ENCODE measurements at regions not wholly inside any gene's neighbourhood (a gene's known extent, or its start where the extent isn't known, plus 50 kb on each side); places are given as distances from the start of the nearest gene placed in this dataset.

DNA sequence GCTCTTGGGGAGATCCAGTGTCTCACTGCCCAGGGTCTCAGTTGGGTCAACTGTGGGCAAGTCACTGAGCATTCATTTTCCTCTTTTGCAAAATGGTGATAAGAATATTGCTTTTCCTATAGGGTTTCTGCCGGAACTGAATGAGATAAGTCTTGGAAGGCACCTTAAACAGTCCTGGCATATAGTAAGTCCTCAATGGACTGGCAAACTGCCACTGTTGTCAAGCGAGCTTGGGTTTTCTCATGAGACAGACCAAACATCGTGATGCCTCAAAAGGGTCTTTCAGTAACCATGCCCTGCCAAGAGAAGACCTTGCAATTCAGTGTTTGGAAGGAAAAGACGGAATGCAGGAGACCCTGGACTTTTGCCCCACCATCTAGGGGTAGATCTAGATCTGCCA is 251.5 kb downstream of the WDR11 start:
- DNase-seq = no peak

DNA sequence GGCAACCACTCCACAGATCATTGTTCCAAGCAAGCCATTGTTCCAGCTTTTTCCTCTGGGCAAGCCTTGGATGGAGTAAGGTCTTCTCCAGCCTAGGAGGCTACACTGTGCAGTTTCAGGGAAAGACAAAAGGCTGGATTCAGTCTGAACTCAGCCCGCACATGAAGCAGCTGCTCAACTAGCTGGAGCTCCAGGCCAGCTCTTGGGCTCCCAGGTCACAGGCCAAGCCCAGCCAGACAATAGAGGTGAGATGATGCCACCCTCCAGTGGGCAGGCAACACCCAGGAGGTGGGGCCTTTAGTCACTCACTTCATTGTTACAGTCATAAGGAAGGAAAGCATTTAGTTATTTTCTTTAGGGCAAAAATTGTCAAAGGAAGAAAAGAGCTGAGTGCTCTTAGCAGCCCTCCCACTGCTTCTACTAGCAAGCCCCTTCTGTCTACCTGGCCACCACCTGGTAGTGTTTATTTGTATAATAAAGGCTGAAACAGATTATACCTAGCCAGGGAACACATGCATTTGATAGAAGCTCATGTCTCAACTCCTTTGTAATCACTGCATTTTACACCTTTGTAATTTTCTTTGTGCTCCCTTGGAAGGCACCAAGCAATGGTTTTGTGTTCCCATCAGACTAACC is 253.4 kb downstream of the WDR11 start:
- no peak for DNase-seq

DNA sequence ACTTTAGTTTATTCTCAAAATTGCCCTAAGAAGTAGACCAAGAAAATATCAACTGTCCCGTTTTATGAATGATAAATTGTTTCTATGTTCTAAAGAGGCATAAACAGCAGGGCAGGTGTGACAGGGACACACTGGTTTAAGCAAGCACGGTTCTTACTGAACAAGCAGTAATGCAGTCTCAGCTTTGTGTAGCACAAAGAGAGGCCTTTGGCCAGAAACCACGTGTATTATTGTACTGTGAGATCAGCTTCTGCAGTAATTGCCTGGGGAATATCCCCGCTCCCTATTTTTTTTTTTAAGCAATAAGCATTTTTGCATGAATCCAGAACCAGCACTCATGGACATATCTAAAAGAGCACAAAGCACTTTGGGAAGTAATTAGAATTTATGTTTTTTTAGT is 255.4 kb downstream of the WDR11 start:
- DNase-seq = no peak

DNA sequence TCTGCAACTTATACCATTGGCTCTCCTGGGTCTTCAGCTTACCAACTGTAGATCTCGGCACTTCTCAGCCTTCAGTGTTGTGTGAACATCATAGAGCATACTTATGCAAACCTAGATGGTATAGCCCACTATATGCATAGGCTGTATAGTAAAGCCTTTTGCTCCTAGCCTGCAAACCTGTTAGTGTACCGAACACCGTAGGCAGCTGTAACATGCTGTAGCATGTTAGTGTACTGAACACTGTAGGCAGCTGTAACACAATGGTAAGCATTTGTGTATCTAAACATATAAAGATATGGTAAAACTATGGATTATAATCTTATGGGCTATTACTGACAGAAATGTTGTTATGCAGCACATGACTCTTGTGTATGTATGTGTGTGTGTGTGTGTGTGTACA is 256.9 kb downstream of the WDR11 start:
- DNase-seq = no peak

DNA sequence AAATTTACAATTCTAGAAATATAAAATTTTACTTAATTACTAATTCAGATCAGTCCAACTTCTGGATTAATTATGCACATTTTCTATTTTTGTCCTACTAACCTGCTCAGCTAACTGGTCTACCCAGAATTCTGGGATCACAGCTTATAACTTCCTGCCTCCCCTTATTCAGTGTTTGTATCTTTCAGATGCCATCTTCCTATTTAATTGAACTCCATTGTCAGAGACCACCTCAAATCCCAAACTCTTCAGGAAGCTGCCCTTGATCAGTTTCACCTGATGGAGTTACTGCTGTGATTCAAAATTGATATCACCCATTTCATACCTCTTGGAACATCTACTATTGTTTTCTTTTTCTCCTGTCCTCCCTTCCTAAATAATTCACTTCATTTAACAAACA is 259.2 kb downstream of the WDR11 start:
- DNase-seq = no peak

DNA sequence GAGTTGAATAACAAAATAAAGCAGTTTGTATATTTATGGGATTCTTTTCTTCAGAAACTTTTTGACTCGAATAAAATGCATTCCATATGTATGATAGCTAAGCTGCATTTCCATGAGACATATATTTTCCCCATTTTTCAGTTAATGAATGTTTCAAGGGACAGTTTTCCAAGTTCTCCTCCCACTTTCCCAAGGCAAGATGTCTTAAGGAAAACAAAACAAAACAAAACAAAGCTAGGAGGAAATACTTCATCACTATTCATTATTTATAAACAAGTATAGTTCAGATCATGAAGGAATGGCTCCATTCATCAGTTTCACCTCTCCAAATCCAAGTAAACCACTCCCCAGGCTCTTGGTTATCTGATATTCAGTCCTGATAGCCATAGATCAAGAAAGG is 261.0 kb downstream of the WDR11 start:
- no peak for DNase-seq

DNA sequence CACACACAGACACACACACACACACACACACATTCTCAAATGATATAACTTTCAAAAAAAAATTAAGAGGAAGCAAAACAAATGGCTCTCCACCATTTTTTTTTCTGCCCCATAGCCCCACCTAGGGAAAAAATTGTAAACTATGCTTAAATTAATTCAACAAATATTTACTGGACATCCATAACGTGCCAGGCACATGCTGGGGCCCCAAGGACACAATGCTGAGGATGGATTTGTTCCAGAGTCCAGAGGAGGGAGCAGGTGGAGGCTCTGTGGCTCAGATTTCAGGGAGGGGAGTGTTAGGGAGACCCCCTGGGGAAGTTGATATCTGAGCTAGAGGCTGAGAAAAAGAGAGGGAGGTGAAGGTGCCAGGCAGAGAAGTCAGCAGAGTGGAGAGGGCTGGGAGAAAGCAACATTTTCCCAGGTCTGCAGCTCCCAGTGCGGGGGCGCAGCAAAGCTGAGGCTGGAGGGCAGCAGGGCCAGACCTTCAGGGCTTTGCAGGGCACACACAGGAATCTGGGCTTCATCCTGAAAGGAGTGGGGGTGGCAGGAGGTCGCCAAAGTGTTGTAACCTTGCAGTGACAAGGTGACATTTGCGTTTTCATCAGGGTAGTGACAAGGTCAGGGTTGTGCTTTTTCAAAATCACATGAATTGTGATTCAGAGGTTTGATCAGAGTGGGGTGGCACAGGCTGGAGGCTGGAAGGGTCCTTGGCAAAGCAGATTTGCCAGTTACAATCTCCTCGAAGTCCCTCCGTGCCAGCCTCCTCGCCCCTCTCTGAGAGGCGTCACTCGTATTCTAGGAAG is 261.6 kb downstream of the WDR11 start:
- DNase-seq = no peak

DNA sequence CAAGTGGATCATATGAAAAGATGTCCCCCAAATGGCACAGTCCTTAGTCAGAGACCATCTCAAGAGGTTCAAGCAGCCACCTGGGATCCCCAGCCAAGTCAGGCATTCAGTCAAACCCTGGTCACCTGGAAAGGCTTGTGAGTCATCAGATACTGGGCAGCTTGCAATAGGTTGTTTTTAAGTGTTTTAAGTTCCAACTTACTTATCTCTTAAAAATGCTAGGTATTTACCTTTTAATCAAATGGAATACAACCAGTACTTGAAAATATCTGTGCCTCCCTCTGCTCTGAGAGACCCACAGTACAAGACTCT is 262.2 kb downstream of the WDR11 start:
- no peak for DNase-seq

DNA sequence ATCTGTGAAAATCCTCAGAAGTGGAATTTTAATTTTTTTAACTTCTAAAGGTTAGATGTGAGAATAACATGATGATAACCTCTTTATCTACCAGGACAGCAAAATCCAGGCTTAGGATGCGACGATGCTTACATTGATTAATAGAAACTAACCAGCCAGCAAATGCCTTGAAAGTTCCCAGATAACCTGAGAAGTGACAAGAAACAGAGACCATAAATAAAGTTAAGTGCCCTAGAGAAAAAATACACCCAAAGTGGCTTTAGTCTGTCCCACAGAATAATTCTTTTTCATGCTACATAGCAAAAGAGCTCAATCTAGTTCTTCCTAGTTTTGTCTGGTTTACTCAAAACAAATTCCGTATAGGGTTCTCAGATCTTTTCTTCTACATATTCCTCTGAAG is 262.7 kb downstream of the WDR11 start:
- DNase-seq = no peak

DNA sequence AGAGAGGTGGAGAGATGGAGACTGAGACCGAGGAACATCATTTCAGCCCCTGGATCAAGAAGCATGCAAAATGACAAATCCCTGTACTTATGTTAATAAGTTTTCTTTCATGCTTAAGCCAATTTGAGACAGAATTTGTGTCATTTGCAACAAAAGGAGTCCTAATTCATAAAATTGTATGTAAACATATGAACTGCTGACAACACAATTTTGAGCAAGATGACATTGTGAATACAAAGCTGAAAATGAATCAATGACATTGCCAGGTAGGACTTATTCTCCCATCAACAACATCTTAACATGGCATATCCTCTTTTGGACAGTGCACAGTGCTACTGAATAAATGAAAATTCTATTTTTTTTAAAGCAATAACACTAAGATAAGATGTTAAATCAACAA is 264.0 kb downstream of the WDR11 start:
- no peak for DNase-seq

DNA sequence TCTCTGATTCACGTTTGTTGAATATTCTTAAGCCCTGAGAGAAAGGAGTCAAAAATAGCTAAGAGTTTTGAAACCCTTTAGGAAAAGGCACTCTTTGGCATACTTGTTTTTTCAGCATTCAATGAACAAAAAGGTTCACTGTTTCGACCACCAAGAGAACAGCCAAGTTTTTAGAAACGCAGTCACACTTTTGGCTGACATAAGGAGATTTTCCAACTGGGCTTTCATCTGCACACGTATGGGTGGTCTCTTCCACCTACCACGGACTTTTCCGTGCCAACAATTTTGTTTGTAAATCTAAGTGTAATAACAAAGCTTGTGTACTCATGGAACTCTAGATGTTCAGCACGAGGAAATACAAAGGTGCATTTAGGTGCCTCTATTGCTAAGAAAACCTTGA is 270.3 kb downstream of the WDR11 start:
- DNase-seq = no peak

DNA sequence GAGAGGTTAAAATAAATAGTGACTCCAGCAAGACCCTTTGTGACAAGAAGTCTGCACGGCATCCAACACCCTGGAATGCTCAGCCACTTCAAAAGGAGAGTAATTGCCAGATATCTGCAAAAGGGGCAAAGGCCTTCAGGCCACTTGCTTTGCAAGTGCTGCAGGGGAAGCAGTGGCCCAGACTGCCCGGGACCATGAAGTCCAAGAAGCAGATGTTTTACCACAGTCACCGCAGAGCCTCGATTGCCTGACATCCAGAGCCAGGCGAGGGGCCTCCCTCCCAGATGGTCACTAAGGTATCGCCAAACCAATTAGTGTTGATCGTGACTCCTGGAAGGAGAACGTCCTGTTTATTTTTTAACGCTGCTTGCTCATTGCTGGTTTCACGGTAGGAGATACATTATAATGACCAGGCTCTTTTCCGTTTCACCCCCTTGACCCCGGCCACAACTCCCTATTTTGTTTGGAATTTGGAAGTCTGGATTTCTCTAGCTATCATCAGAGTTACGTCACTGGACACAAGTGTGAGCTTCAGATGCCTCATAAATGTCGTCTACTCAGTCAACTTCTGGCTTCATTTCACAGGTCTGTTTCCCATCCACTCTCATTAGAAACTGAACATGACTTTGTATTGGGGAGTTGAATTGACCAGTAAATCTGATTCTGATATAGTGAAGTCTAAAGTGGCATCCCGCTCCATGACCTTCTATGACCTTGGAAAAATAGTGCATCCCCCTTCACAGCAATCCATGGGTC is 276.2 kb downstream of the WDR11 start:
- DNase-seq = no peak

DNA sequence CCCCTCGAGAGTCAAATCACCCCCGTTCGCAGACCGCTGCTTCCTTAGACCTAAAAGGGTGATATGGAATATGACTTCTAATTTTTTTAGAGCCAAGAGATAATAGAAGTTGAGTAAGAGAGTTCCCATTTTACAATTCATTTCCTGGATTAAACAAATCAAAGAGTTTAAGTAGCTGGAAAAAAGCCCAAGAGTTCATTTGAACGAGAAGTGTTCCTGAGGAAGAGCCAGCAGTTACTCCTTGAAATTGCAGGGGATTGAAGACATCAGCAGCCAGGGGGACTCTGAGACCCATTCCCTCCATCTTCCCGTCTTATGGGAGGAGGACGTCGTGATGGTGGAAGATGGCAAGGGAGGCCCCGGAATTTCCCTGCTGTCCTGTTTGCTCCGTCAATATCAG is 277.0 kb downstream of the WDR11 start:
- no peak for DNase-seq

DNA sequence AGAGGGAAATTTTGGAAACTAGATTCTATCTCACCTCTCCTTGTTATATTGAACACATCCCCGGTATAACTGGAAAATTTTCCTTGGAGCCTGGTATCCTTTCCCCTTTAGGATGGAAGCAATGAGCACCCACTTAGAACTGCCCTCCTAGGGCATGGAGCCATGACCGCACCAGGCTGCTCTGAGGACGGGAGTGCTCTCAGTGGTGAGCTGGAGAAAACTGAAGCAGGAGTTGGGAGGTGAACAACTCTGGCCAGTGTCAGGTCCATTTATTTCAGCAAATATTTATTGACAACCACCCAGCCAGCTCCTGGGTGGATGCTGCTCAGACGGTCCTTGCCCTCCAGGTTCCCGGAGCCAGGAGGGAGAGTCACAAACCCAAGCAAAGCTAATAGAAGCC is 278.1 kb downstream of the WDR11 start:
- DNase-seq = no peak

DNA sequence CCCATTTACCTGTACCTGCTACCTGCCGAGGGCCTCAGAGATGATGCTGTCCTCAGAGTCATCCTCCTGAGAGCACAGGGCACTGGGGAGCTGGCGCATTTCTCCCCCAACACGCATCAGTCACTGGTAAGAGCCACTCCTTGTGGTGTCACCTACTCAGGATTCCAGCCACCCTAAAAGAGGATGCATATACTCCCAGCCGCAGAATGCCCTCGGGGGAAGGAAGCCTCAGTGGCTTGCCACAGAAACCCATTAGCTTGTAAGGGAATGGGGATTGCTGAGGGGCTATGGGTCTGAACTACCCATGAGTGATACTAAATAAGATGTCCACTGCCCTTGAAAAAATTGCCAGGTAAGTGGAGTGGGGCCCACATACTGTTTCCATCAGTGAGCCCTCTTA is 279.2 kb downstream of the WDR11 start:
- no peak for DNase-seq

DNA sequence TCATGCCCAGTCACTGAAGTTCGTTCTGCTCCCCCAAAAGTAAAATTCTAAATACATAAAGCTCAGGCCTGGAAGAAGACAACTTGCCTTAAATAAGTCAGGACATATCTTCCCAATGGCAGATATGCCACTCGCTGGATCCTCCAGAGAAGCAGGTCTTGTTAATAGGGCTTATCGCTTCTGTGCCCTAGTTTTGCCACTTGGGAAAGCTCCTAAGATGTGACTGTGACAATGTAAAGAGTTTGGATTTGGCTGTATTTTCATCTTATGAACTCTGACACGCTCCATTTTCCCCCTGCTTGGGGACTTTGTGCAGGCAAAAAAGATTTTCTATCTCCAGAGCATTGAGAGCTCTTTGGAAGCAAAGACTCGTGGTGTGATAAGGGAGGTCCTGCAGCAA is 279.9 kb downstream of the WDR11 start:
- DNase-seq = no peak

DNA sequence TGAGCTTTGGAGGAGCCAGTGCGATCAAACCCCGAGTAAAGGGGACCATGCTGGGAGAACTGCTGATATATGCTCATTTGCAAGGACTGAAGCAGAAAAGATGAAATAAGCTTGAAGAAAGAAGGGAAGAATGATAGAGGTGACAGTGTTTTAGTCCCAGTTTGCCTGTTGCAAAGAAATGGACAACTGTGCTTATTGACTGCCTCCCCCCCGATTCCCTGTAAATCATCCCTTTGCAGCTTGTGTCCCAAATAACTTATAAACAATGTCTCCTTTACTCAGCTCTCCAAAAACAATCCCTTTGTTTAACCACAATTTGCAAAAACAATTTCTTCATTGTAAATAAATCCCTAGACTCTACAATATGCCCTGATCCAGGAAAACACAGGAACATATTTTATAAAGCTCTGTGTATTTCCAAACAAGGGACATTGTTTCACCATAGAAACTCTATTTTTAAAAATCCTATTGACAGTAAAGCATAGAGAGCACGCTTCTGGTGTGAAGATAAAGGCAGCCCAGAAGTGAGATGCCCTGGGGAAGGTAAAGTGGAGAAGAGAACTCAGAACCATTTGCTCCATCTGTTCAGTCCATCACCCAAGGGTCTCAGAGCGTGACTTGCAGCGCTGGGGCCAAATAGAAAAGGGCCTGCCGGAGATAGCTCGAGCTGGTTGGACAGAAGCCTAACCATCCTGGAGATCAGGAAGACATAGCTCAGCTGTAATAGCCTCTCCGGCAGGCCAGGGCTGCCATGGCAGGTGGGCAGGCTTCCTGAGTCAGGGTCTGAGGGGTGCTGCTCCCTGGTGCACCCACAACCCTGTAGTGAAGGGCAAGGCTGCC is 280.5 kb downstream of the WDR11 start:
- DNase-seq = no peak

DNA sequence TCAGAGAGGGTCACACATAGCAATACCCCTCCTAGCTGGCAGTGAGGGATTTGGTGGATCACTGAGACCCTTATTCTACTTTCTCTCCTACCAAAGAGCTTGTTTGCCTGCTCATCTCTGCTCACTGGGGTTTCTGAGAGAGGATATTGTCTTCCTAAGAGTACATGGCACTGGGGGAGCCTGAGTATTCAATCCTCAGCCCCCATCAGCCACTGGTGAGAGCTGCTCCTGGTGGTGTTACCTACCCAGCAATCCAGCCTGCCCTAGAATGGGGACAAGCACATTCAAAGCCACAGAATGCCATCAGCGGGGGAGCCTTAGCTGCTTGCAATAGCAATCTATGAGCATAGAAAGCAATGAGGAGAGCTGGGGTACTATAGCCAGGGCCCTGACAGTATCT is 281.1 kb downstream of the WDR11 start:
- DNase-seq = no peak

DNA sequence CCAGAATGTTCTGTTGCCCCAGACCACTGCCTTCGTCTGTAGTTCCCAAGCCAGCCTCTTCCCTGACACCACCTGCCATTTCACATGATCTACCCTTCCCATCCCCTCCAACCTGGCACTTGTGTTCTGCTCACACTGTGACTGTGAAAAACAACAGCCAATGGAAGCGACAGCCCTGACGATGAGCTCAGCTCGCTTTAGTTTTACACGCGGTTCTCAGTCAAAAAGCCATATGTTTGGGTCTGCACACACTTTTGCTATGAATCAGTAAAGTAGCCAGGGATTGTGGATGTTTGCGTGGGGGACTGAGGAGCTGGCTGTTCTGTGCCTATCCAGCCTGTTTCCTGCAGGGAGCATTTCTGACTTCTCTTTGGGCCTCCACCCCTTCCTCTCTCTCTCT is 282.7 kb downstream of the WDR11 start:
- no peak for DNase-seq

DNA sequence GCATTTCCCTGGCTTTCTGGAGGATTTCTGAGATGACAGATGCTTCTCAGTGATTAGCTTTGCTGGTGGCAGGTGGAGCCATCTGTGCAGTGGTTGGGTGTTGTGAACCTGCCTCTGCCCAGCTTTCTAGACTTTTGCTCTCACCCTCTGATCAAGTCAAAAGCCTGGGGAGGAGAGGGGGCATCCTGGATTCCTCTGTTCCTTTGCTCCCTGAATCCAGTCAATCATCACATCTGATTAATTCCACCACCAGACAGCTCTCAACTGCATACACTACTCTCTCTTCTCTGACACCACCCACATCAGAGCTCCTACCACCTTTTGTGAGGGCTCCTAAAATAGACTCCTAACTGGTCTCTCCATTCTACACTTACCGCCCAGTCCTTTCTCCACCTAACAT is 283.5 kb downstream of the WDR11 start:
- no peak for DNase-seq

DNA sequence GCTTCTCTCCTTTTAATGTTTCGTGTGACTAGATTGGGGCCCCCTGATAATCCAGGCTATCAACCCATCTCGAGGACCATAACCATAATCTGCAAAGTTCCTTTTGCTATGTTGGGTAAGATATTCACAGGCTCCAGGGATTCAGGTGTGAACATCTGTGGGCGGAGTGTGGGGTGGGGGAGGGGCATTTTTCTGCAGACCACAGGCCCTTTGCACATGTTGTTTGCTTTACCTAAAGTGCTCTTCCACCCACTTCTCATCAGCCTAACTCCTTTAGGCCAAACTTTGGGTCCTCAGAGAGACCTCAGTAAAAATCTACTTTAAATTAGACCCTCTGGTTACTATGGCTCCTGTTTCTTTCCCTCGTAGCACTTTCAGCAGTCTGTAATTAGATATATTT is 284.4 kb downstream of the WDR11 start:
- DNase-seq = no peak

DNA sequence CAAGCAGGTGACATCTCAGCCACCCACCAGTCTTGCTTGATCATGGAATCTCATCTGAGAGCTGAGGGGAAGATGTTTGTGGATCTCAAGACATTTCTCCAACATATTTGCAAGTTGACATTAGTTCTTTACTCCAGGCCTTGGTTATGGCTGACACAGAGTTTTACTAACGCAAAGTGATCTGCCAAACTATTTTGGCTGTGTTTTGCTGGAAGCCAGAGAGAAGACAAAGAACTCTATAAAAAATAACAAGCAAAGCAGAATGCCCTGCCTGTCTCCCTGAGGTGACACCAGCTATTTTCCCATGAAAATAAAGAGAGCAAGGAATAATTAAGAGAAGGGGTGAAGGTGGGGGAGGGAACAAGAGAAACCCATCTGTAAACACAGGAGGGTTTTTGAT is 286.4 kb downstream of the WDR11 start:
- no peak for DNase-seq

DNA sequence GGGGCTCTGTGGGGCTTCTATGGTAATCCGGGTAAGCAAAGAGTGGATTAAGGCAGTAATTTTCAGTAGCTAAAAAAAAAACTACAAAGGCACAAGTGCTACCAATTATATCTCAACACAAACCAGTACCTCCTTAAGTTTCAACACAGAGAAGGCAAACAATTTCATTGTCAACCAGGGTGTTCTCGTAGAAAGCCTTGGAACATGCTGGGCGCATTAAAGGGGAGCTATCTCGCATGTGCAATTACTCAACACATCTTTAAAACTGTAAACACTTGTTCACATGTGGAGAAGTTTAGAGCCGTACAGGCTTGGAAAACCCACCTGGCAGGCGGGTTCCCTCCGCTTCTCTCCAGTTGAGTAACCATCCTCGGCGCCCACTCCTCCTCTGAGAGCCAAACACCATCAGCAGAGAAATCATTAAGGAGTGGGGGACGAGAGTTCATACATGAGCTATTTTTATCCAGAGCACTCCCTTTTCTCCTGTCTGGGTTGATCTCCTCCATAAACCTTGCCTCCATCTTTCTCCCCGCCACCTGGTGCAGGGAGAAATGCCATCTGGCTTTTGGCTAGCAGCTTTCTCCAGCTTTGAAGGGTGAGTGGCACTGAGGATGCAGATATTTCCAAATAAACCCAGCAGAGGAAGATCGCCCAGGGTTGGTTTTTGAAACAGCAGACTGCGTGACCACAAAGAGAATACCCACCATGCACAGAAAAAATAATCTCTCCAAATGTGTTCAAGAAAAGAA is 287.1 kb downstream of the WDR11 start:
- DNase-seq = no peak
